GM18507 (cell line): ENCODE measurements at regions not wholly inside any gene's neighbourhood (a gene's known extent, or its start where the extent isn't known, plus 50 kb on each side); places are given as distances from the start of the nearest gene placed in this dataset.

Source experiments
- DNase-seq: peaks from one replicate; pipeline ENCODE4 v3.0.0; 2011; ENCODE audit warnings: low read depth; ENCODE audit not compliant: insufficient read length; ENCODE audit errors: extremely low spot score
- FAIRE-seq: peaks from 2 replicates; lab custom pipeline; 2011; peaks lifted over from hg19 to GRCh38; lab: Jason Lieb, UNC

DNA sequence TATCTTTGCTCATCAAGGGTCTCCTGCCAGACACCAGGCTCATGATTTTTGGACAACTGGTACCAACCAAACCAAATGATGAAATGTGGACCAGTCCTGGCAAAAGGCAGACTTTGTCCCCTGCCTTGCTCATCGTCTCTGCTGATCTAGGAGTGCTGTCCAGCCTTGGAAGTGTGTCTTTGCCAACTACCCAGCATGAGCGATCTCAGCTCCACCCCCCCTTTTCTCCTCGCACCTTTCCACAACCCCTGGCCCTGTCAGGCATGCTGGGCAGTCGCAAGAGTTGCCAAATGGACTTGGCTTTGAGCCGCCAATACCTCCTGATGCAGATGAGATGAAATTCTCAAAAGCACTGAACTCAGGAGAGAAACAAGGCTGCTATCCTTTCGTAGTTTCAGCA is 174.3 kb downstream of the KCNA5 start:
- DNase-seq (no peak), FAIRE-seq (no peak)

- no peak for FAIRE-seq
- no peak for DNase-seq
These were observed 176.4 kb downstream of the KCNA5 start for GRCh38 chr12:5220099-5220498.

GRCh38 chr12:5220835-5221234 is 177.2 kb downstream of the KCNA5 start:
- no peak for DNase-seq
- FAIRE-seq: no peak

- DNase-seq (no peak), FAIRE-seq (no peak)
These were observed 178.4 kb downstream of the KCNA5 start for GRCh38 chr12:5222011-5222461.

DNA sequence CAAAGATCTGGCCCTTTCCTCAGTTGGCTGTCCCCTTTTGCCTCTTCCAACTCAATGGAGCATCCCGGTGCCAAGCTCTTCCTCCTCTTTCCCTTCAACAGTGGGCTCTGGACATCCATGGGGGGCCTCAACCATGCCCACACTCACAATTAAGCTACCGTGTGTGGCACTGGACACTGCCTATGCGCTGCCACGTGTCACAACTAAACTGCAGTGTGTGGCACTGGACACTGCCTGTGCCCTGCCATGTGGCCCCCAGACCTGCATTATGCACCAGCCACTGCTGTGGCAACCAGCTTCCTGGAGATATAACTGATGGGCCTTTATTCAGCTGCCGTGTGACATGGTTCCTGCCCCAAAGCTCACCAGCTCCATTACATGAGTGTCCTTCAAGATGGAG is 179.1 kb downstream of the KCNA5 start:
- DNase-seq: no peak
- no peak for FAIRE-seq

- FAIRE-seq (no peak), DNase-seq (no peak)
These were observed 180.2 kb downstream of the KCNA5 start for GRCh38 chr12:5223881-5224280.

- no peak for DNase-seq
- no peak for FAIRE-seq
These were observed 182.9 kb downstream of the KCNA5 start for GRCh38 chr12:5226581-5226980.

DNA sequence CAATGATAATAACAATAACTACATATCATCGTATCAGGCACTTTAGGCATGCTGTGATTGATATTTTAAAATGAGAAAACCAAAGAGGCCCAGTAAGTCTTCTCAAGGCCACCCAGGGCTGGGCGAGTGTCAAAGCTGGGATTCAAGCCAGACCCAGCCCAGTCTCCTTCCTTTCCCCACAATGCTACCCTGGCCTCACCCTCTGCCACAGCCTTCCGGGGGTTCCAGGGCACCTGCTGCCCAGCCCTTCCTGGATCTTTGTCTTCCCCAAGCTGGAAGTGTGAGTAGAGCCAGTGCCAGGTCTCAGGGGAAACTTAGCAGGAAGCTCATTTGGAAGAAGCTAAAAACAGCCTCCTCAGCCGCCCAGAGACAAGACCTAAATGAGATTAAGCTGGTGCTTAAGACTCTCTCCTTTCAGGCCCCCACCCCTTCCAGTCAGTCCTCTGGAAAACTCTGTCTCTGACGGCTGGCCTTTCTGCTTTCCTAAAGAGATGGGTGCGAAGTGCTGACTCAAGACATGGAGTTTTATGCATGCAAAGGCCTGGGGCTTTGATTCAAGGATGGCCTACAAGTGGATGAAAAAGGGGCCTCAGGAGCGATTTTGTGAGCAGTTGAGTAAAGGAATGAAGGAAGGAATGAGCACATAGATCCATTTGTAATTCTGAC is 184.2 kb downstream of the KCNA5 start:
- no peak for FAIRE-seq
- DNase-seq: no peak

DNA sequence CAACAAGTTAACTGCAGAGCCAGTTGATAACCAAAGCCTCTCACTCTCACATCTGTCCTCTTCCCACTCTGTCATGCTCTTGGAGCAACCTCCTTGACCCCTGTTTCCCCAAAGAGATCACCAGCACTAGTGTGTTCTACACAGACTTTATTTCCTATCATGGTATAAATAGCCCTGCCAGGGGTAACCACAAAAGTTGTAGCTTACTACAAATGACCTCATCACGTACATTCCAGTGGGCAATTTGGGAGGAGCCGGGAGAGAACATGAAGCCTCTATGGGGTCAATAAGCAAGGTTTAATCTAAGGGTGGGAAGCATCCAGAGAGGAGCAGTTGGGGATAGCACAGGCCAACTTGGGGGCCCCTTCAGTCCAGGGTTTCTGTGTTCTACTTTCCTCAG is 186.5 kb downstream of the KCNA5 start:
- no peak for DNase-seq
- no peak for FAIRE-seq

- DNase-seq: no peak
- no peak for FAIRE-seq
These were observed 187.2 kb downstream of the KCNA5 start for GRCh38 chr12:5230861-5231260.

DNA sequence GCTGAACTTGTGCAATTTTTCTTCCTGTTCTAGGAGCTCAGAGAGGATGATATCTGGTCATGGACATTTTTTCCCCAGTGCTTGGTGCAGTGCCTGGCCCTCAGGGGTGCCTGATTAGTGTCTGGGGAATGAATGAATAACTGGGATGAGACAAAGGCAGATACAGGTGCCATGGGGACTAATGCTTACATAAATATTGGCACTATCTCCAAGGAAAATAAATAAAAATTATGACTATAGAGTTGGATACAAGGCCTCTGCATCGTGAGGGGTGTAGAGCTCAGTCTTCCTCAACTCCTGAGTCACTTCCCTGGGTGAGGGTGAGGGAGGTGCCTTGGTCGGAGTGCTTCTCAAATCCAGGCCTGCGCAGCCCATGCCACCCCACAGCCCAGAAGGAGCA is 188.6 kb downstream of the KCNA5 start:
- no peak for FAIRE-seq
- no peak for DNase-seq

- DNase-seq (no peak), FAIRE-seq (no peak)
These were observed 189.3 kb downstream of the KCNA5 start for GRCh38 chr12:5232826-5233500.

- FAIRE-seq (no peak), DNase-seq (no peak)
These were observed 192.5 kb downstream of the KCNA5 start for GRCh38 chr12:5236022-5236640.

DNA sequence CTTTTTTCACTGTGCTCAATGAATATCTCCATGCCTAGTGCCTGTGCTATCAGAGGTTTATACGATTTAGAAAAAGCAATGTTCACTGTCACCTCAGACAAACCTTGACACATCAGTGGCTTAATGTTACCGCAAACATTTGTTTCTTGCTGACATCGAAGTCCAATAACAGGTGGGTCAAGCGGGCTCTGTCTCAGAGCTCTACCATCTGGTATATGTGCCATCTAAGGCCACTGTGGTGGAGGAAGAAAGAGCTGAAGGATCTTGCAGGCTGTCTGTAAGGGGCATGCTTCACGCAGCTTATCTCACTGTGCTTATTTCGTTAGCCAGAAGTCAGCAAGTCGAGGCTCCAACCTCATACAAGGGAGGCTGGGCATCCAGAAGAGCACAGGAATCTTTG is 189.5 kb upstream of the NTF3 start:
- FAIRE-seq: no peak
- no peak for DNase-seq

DNA sequence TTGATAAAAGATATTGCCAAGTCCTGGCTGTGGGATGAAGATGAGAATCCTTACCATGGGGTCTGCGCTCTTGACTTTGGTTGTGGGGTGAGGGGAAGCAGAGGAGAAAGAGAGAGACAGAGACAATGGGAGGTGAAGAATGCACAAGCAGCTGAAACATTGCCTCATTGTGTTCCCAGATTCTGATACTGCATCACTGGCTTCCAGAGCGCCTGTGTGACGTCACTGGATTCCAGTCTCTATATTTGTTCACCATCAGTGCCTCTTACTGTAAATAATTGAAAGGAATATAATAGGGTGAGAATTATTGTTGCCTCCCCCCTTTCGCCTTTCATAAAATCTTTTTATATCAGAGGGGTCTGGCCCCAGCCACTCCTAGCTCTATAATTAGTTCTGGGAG is 188.9 kb upstream of the NTF3 start:
- FAIRE-seq (no peak), DNase-seq (no peak)

DNA sequence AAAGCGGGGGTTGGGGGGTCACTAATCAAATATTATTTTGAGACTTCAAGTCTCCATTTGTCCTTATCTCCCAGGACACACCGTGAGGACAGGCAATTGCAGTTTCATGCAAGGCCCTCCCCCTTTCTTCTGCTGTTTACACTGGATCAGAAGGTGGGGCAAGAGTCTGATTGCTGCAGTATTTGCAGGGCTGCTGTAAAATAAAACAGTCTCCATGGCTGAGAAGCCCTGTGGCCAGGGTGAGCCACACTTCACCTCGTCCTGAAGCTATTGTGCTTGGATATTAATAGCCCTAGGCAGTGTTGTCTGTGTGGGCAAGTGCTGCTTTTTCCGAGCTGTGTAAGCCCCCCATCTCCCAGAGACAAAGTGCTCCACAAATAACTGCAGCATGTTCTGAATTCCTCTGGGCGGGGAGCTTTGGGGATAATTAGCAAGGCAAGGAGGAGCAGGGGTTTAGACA is 187.4 kb upstream of the NTF3 start:
- FAIRE-seq: no peak

DNA sequence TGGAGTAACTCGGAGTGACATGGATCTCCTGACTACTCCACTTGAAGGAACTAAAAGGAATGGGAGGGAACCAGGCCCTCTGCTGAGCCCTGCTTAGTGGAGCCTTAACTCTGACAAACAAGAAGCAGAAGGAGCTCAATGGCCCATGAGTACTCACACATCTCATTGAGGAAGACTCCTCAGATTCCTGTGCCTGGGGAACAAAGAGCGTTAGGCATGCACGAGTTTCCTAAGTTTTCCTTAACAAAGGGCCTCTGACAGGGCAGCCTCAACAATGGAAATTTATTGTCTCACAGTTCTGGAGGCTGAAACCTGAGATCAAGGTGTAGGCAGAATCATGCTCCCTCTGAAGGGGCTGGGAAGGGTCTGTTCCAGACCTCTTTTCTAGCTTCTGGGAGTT is 185.7 kb upstream of the NTF3 start:
- FAIRE-seq (no peak), DNase-seq (no peak)

More for the DNA sequence above, 187.4 kb upstream of the NTF3 start:
- DNase-seq: no peak

DNA sequence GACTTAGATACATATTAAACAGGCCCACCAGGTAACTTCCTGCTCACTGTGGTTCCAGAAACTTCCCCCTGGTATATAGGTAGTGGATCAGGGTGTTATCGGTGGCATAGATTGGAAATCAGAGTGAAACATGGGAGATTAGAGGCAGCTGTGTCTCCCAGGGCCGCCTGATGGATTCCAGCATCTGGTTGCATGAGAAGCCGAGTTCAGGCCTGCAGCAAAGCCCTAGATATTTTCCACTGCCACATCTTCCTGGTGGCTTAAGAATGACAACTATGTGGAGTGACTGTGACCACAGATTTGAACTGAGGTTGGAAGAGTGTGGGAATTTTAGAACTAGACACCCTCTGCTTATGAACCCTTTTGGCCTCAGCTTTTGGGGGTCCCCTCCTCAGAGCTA is 184.8 kb upstream of the NTF3 start:
- no peak for DNase-seq
- no peak for FAIRE-seq

DNA sequence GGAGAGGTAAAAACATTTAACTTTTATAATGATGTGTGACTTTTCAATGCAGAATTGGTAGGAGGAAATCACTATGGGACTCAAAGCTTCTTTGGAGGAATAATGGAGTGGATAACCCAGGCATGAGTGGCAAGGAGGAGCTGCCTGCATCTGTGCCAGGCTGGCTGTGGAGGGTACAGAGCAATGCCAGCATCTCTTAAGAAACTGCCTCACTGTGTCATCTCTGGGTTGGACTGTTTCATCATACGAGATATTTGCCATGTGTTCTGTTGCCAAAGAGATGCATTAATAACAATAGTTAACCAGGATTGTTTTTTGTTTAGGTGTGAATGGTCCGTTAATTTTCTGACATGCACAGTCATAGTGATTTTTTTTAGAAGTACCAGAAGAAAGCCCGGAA is 183.7 kb upstream of the NTF3 start:
- DNase-seq (no peak), FAIRE-seq (no peak)

DNA sequence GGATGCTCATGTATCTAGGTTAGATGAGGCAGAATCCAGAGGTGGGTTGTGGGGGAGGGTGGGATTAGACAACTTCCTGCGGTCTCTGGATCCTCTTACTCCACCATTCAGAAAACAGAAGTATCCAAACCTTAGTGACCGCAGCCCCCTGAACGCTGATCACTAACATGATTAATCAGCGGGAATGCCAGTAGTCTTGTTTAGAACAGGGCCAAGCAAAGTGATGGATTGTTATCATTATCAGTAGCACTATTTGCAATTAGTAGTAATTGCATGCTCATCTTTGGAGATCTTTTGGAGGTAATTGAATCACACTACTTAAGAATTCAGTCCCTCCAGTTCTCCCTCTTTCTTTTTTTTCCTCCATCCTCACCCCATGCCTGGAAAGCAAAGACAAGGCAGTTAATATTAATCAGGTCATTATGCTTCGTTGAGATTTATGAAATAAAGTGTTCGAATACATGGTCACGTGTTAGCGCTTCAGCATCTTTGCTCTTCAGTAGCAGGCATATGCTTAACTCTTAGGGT is 182.8 kb upstream of the NTF3 start:
- DNase-seq (no peak), FAIRE-seq (no peak)

DNA sequence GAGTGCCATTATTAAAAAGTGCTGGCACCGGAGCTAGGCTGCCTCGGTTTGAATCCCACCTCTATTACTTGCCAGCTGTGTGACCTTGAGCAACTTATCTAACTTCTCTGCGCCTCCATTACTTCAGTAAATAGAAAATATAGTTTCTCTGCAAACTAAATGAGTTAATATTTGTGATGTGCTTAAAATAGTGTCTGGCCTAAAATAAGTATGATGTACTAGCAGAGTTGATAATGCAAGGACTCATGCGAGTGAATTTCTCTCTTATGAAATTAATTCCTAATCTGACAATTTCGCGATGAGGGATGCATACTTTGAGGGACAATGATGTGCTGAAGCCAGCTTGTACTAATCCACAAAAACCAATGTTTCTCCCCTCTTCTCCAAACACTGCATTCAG is 180.8 kb upstream of the NTF3 start:
- FAIRE-seq (no peak), DNase-seq (no peak)
